ENCODE measurements at regions not wholly inside any gene's neighbourhood (a gene's known extent, or its start where the extent isn't known, plus 50 kb on each side); places are given as distances from the start of the nearest gene placed in this dataset.
A peak's percentile ranks its signal among the peaks of the same experiment; 100 is the strongest.

- no peak overlapping the region for H3K27ac ChIP-seq (ENCODE audit: low read depth in 1 of 2, low read length in 2 of 2)
- H3K4me1 ChIP-seq (ENCODE audit: control insufficient read depth in 4 of 4, insufficient read depth in 4 of 4, low read length in 3 of 4), result no peaks in the 10 kb centered on the region
- H3K9ac ChIP-seq (ENCODE audit: low read depth in 1 of 2, low read length in 2 of 2), result no peak overlapping the region
- peak; percentile 8 for DNase-seq (ENCODE audit: low spot score)
- H3K27me3 ChIP-seq (ENCODE audit: control insufficient read depth in 4 of 4, insufficient read depth in 4 of 4, low read length in 3 of 4), result peaks cover 0 to 4% (median 0%) of the 10 kb centered on the region in 4 donors
- no peaks in the 10 kb centered on the region for H3K9me3 ChIP-seq (ENCODE audit: control insufficient read depth in 4 of 4, low read length in 3 of 4)
- TF ChIP-seq MAX (IDR thresholded peaks at IDR 0.05) (no peak), HNF4A (conservative IDR thresholded peaks at IDR 0.05) (no peak), FOXA1 (IDR thresholded peaks at IDR 0.05) (no peak), HNF4G (IDR thresholded peaks at IDR 0.05) (no peak), ATF3 (IDR thresholded peaks at IDR 0.05) (no peak), REST (IDR thresholded peaks at IDR 0.05) (no peak), JUND (IDR thresholded peaks at IDR 0.05) (no peak), EGR1 (IDR thresholded peaks at IDR 0.05; ENCODE audit: low read depth in 2 of 2) (no peak), SP1 (IDR thresholded peaks at IDR 0.05) (no peak), TAF1 (conservative IDR thresholded peaks at IDR 0.05) (no peak), FOXA2 (IDR thresholded peaks at IDR 0.05) (no peak), CTCF (IDR thresholded peaks at IDR 0.05; ENCODE audit: low read depth, low read length, missing input control) (no peak), RXRA (IDR thresholded peaks at IDR 0.05) (no peak)
- H3K4me3 ChIP-seq (ENCODE audit: low read depth in 1 of 3, low read length in 3 of 3), result no peak overlapping the region
- no peaks in the 10 kb centered on the region for H3K36me3 ChIP-seq (ENCODE audit: control insufficient read depth in 4 of 4, insufficient read depth in 3 of 4, low read depth in 1 of 4, low read length in 3 of 4)
Measured at GRCh38 chr1:29673228-29673500, 436.8 kb downstream of the PTPRU start.

GRCh38 chr1:29672416-29673227 is 436.3 kb downstream of the PTPRU start:
- H3K9ac ChIP-seq (ENCODE audit: low read depth in 1 of 2, low read length in 2 of 2), result no peak overlapping the region
- H3K36me3 ChIP-seq (ENCODE audit: control insufficient read depth in 4 of 4, insufficient read depth in 3 of 4, low read depth in 1 of 4, low read length in 3 of 4), result no peaks in the 10 kb centered on the region
- 89% methylated on average over 10 of the region's 10 CpGs for WGBS
- peak; percentile 17 for DNase-seq (ENCODE audit: low spot score)
- H3K27ac ChIP-seq (ENCODE audit: low read depth in 1 of 2, low read length in 2 of 2), result no peak overlapping the region
- no peaks in the 10 kb centered on the region for H3K4me1 ChIP-seq (ENCODE audit: control insufficient read depth in 4 of 4, insufficient read depth in 4 of 4, low read length in 3 of 4)
- H3K27me3 ChIP-seq (ENCODE audit: control insufficient read depth in 4 of 4, insufficient read depth in 4 of 4, low read length in 3 of 4), result peaks cover 0 to 4% (median 0%) of the 10 kb centered on the region in 4 donors
- no peak overlapping the region for H3K4me3 ChIP-seq (ENCODE audit: low read depth in 1 of 3, low read length in 3 of 3)
- no peaks in the 10 kb centered on the region for H3K9me3 ChIP-seq (ENCODE audit: control insufficient read depth in 4 of 4, low read length in 3 of 4)
- no peak for TF ChIP-seq FOXA1 (IDR thresholded peaks at IDR 0.05)
- no peak for TF ChIP-seq EGR1 (IDR thresholded peaks at IDR 0.05; ENCODE audit: low read depth in 2 of 2)
- TF ChIP-seq YY1 (IDR thresholded peaks at IDR 0.05), result no peak
- no peak for TF ChIP-seq RXRA (IDR thresholded peaks at IDR 0.05)
- TF ChIP-seq ATF3 (IDR thresholded peaks at IDR 0.05), result no peak
- TF ChIP-seq REST (IDR thresholded peaks at IDR 0.05), result no peak
- TF ChIP-seq CTCF (IDR thresholded peaks at IDR 0.05; ENCODE audit: low read depth, low read length, missing input control), result no peak
- TF ChIP-seq SP1 (IDR thresholded peaks at IDR 0.05), result no peak
- TF ChIP-seq NR2F2 (IDR thresholded peaks at IDR 0.05), result no peak
- TF ChIP-seq HNF4G (IDR thresholded peaks at IDR 0.05), result no peak
- no peak for TF ChIP-seq TAF1 (conservative IDR thresholded peaks at IDR 0.05)
- TF ChIP-seq RAD21 (IDR thresholded peaks at IDR 0.05), result no peak
- TF ChIP-seq ZBTB33 (IDR thresholded peaks at IDR 0.05), result no peak
